WI38 (cell line): ENCODE measurements at regions not wholly inside any gene's neighbourhood (a gene's known extent, or its start where the extent isn't known, plus 50 kb on each side); places are given as distances from the start of the nearest gene placed in this dataset.

Experiments used
- H3K4me3 ChIP-seq: 2 replicates; pipeline ENCODE4 v1.5.1; 2011; ENCODE audit warnings: low read depth, mild to moderate bottlenecking, control low read depth, low read length
- CTCF ChIP-seq: IDR thresholded peaks from 2 replicates; pipeline ENCODE4 v1.5.1; 2012; ENCODE audit warnings: low read depth, mild to moderate bottlenecking, control low read depth, low read length

- no peak overlapping the region for H3K4me3 ChIP-seq
- TF ChIP-seq CTCF: no peak
Measured at GRCh38 chr13:86569119-86569518, 769.9 kb upstream of the SLITRK6 start.

GRCh38 chr13:86569974-86570373 lies 770.8 kb upstream of the SLITRK6 start:
- no peak overlapping the region for H3K4me3 ChIP-seq
- no peak for TF ChIP-seq CTCF

GRCh38 chr13:86572115-86572514 lies 772.9 kb upstream of the SLITRK6 start:
- H3K4me3 ChIP-seq: no peak overlapping the region
- TF ChIP-seq CTCF: no peak

- TF ChIP-seq CTCF: no peak
- no peak overlapping the region for H3K4me3 ChIP-seq
Measured at GRCh38 chr13:86579662-86580061, 780.4 kb upstream of the SLITRK6 start.

GRCh38 chr13:86581706-86582105 lies 782.5 kb upstream of the SLITRK6 start:
- TF ChIP-seq CTCF: no peak
- H3K4me3 ChIP-seq: no peak overlapping the region

GRCh38 chr13:86584301-86584700 lies 785.1 kb upstream of the SLITRK6 start:
- no peak for TF ChIP-seq CTCF
- no peak overlapping the region for H3K4me3 ChIP-seq

GRCh38 chr13:86585835-86586234 lies 786.6 kb upstream of the SLITRK6 start:
- H3K4me3 ChIP-seq: no peak overlapping the region
- no peak for TF ChIP-seq CTCF
